Heart right ventricle (tissue), 16 donors: ENCODE measurements at regions not wholly inside any gene's neighbourhood (a gene's known extent, or its start where the extent isn't known, plus 50 kb on each side); places are given as distances from the start of the nearest gene placed in this dataset.
"Not testable (repeated sequence)": the region's sequence is repeated elsewhere in the genome, so short reads cannot be mapped to it uniquely, and the experiment has no call there.

Experiments
- ATAC-seq, 8 donors: fragments of 200-7000 bp; cut with Tn5 transposase; one replicate each; pipeline ENCODE4 v1.9.1; 2020; ENCODE audit warnings: mild to moderate bottlenecking in 8 of 8, moderate library complexity in 8 of 8, moderate number of reproducible peaks in 1 of 8
- DNase-seq, 2 donors: peaks; one replicate each; pipeline ENCODE4 v3.0.0-alpha.2; 2020
- H3K27ac ChIP-seq, 10 donors: fragments of 200-600 bp; sonication (generic) in 2 of 10; one replicate each; pipeline versions ENCODE4 v1.5.0 to v1.8.0; 2020 to 2022; ENCODE audit warnings: mild to moderate bottlenecking in 3 of 10
- H3K27me3 ChIP-seq, 7 donors: fragments of 200-600 bp; one replicate each; pipeline ENCODE4 v1.8.0; 2021 to 2022; ENCODE audit warnings: mild to moderate bottlenecking in 2 of 7
- H3K36me3 ChIP-seq, 9 donors: fragments of 200-600 bp; sonication (generic) in 1 of 9; one replicate each; pipeline versions ENCODE4 v1.5.0 to v1.8.0; 2020 to 2022; ENCODE audit warnings: mild to moderate bottlenecking in 2 of 9
- H3K4me1 ChIP-seq, 9 donors: fragments of 200-600 bp; sonication (generic) in 1 of 9; one replicate each; pipeline versions ENCODE4 v1.5.0 to v1.8.0; 2020 to 2022; ENCODE audit warnings: mild to moderate bottlenecking in 4 of 9
- H3K4me3 ChIP-seq, 10 donors: fragments of 200-600 bp; sonication (generic) in 2 of 10; one replicate each; pipeline versions ENCODE4 v1.5.0 to v1.8.0; 2020 to 2022; ENCODE audit warnings: mild to moderate bottlenecking in 7 of 10, moderate library complexity in 2 of 10
- H3K9me3 ChIP-seq, 11 donors: fragments of 200-600 bp in 10 of 11; sonication (generic) in 2 of 11; one replicate each; pipeline versions ENCODE4 v1.5.0 to v1.8.0; 2013 to 2022; ENCODE audit warnings: mild to moderate bottlenecking in 2 of 11, control low read depth in 1 of 11, moderate library complexity in 1 of 11
- WGBS, 2 donors: extraction: QIAGEN DNeasy Blood & Tissue Kit; methylation state at CpG; one replicate each; pipeline ENCODE4 v1.1.7; 2013; ENCODE audit warnings: inconsistent platforms in 1 of 2; 5-methylcytosine and 5-hydroxymethylcytosine counted together
- intact Hi-C, 10 donors: fragments of 100-400 bp; cut with DNase I; formaldehyde crosslinking; loops; one replicate each; pipeline versions ENCODE4 v1.11.1 to v1.14.2; 2022
- donor health status: Arrhythmogenic right ventricular cardiomyopathy.
- donor health status: ischemic (EF 13 %, LVEDD 7.1; RV severe dilation, severe dysfunction).
- donor health status: healthy with polysubstance abuse.
- donor health status: DM: no; HTN: yes; CAD: no.
- donor health status: DM: no; HTN: no; CAD: no.
- donor health status: ischemic (EF 25% LVEDD 6.9; RV normal size, moderate dysfunction).
- donor health status: ischemic (EF 25% LVEDD 5.7; RV mildly dilated, moderate dysfunction).
- donor health status: healthy.
- donor health status: DM: yes; HTN: yes; CAD: no.
- donor health status: Ischemic cardiomyopathy.
- donor health status: ischemic (EF 35%, LVEDD 5.7; RV mildly dilated, moderate dysfunction).
- donor health status: nonischemic (EF 11% LVEDD 7.7; RV severe dilation, severe dysfunction).
- donor health status: DM: yes; HTN: yes; CAD: no.
- donor health status: PGD.
- donor health status: ischemic (EF 29% LVEDD 5.4; RV normal size, mild dysfunction).
- donor health status: nonischemic (EF 23%, LVEDD 6.1; RV moderate dilation, normal function).

- H3K9me3 ChIP-seq, H3K27ac ChIP-seq, H3K4me3 ChIP-seq, H3K4me1 ChIP-seq, H3K36me3 ChIP-seq, intact Hi-C loops, H3K27me3 ChIP-seq, ATAC-seq, DNase-seq: not testable (repeated sequence)
- 40 to 50% methylated on average over 12 to 13 of the region's 16 CpGs for WGBS, 2 donors
Measured at GRCh38 chr10:46739919-46740318, 161.0 kb downstream of the SYT15 start.

GRCh38 chr10:46740368-46740767, 161.4 kb downstream of the SYT15 start:
- H3K27ac ChIP-seq, H3K36me3 ChIP-seq, H3K4me3 ChIP-seq, DNase-seq, H3K27me3 ChIP-seq, ATAC-seq, H3K4me1 ChIP-seq, H3K9me3 ChIP-seq, intact Hi-C loops: not testable (repeated sequence)
- WGBS, 2 donors: 58 to 74% methylated on average over 5 to 11 of the region's 17 CpGs

GRCh38 chr10:46749003-46749402, 162.2 kb upstream of the PTPN20 start:
- DNase-seq, H3K27me3 ChIP-seq, H3K36me3 ChIP-seq, H3K4me3 ChIP-seq, intact Hi-C loops, ATAC-seq, H3K4me1 ChIP-seq, H3K9me3 ChIP-seq, H3K27ac ChIP-seq: not testable (repeated sequence)
- 80 to 87% methylated on average over 3 of the region's 3 CpGs for WGBS, 2 donors

GRCh38 chr10:46749470-46749869, 161.8 kb upstream of the PTPN20 start:
- DNase-seq, H3K36me3 ChIP-seq, H3K4me3 ChIP-seq, intact Hi-C loops, H3K27ac ChIP-seq, H3K27me3 ChIP-seq, H3K4me1 ChIP-seq, H3K9me3 ChIP-seq: not testable (repeated sequence)
- peak in 3 of 8 donors; percentile 18 to 33 (median 26) for ATAC-seq
- WGBS, 2 donors: 72 to 76% methylated on average over 2 of the region's 2 CpGs

GRCh38 chr10:46753763-46754162, 157.5 kb upstream of the PTPN20 start:
- ATAC-seq, H3K4me3 ChIP-seq, H3K4me1 ChIP-seq, intact Hi-C loops, H3K9me3 ChIP-seq, H3K27me3 ChIP-seq, H3K27ac ChIP-seq, DNase-seq, H3K36me3 ChIP-seq: not testable (repeated sequence)
- 83% methylated on average over 3 to 4 of the region's 5 CpGs for WGBS, 2 donors

GRCh38 chr10:46761471-46761870, 149.8 kb upstream of the PTPN20 start:
- intact Hi-C loops, H3K4me3 ChIP-seq, H3K36me3 ChIP-seq, H3K4me1 ChIP-seq, H3K9me3 ChIP-seq, H3K27me3 ChIP-seq, DNase-seq, H3K27ac ChIP-seq, ATAC-seq: not testable (repeated sequence)

- ATAC-seq, H3K4me1 ChIP-seq, H3K27ac ChIP-seq, H3K4me3 ChIP-seq, H3K9me3 ChIP-seq, H3K36me3 ChIP-seq, DNase-seq, H3K27me3 ChIP-seq, intact Hi-C loops: not testable (repeated sequence)
- WGBS, 2 donors: 78 to 84% methylated on average over 4 to 6 of the region's 8 CpGs
Measured at GRCh38 chr10:46768515-46769291, 142.5 kb upstream of the PTPN20 start.

GRCh38 chr10:46773178-46773896, 137.9 kb upstream of the PTPN20 start:
- H3K4me1 ChIP-seq, H3K27ac ChIP-seq, H3K9me3 ChIP-seq, H3K4me3 ChIP-seq, H3K27me3 ChIP-seq, H3K36me3 ChIP-seq, DNase-seq, intact Hi-C loops: not testable (repeated sequence)
- ATAC-seq: peak in 2 of 8 donors; percentile 19 to 54
- WGBS, 2 donors: 83 to 84% methylated on average over 4 to 6 of the region's 15 CpGs

GRCh38 chr10:46773897-46774236, 137.4 kb upstream of the PTPN20 start:
- WGBS, 2 donors: 81 to 84% methylated on average over 13 of the region's 14 CpGs
- H3K36me3 ChIP-seq, H3K4me3 ChIP-seq, H3K27me3 ChIP-seq, intact Hi-C loops, H3K4me1 ChIP-seq, H3K27ac ChIP-seq, H3K9me3 ChIP-seq, DNase-seq: not testable (repeated sequence)
- peak in 1 of 8 donors; percentile 46 for ATAC-seq

GRCh38 chr10:46774366-46774765, 136.9 kb upstream of the PTPN20 start:
- WGBS, 2 donors: 85 to 94% methylated on average over 31 to 36 of the region's 42 CpGs
- DNase-seq, intact Hi-C loops, H3K9me3 ChIP-seq, H3K4me1 ChIP-seq, H3K4me3 ChIP-seq, H3K36me3 ChIP-seq, H3K27me3 ChIP-seq, H3K27ac ChIP-seq: not testable (repeated sequence)
- peak in 1 of 8 donors; percentile 13 for ATAC-seq

- not testable (repeated sequence) for DNase-seq, H3K36me3 ChIP-seq
- 97 to 98% methylated on average over 24 to 30 of the region's 44 CpGs for whole genome bisulfite sequencing, 2 donors
Measured at GRCh38 chr10:46774945-46775667, 136.1 kb upstream of the PTPN20 start.

More at GRCh38 chr10:46774945-46775667, 136.1 kb upstream of the PTPN20 start:
- H3K4me1 ChIP-seq, H3K27ac ChIP-seq, H3K4me3 ChIP-seq, H3K9me3 ChIP-seq, H3K27me3 ChIP-seq, intact Hi-C loops: not testable (repeated sequence)
- peak in 2 of 8 donors; percentile 14 to 65 for ATAC-seq
